ENCODE measurements at regions not wholly inside any gene's neighbourhood (a gene's known extent, or its start where the extent isn't known, plus 50 kb on each side); places are given as distances from the start of the nearest gene placed in this dataset.

GRCh38 chr3:181403876-181404660 is 307.7 kb upstream of the SOX2 start:
- TF ChIP-seq CTCF (IDR thresholded peaks at IDR 0.05) (no peak), POLR2A (IDR thresholded peaks at IDR 0.05) (no peak)
